ENCODE measurements at regions not wholly inside any gene's neighbourhood (a gene's known extent, or its start where the extent isn't known, plus 50 kb on each side); places are given as distances from the start of the nearest gene placed in this dataset.
"Not testable (repeated sequence)": the region's sequence is repeated elsewhere in the genome, so short reads cannot be mapped to it uniquely, and the experiment has no call there.

GRCh38 chr5:30401479-30402058 lies 791.9 kb upstream of the CDH6 start:
- peak; percentile 23 for DNase-seq (ENCODE audit: extremely low read depth, low read depth)

GRCh38 chr5:30398423-30398822 lies 795.1 kb upstream of the CDH6 start:
- no peak for DNase-seq (ENCODE audit: extremely low read depth, low read depth)

- DNase-seq (ENCODE audit: extremely low read depth, low read depth), result no peak
Observed at GRCh38 chr5:30392897-30393296, 800.6 kb upstream of the CDH6 start.

DNA sequence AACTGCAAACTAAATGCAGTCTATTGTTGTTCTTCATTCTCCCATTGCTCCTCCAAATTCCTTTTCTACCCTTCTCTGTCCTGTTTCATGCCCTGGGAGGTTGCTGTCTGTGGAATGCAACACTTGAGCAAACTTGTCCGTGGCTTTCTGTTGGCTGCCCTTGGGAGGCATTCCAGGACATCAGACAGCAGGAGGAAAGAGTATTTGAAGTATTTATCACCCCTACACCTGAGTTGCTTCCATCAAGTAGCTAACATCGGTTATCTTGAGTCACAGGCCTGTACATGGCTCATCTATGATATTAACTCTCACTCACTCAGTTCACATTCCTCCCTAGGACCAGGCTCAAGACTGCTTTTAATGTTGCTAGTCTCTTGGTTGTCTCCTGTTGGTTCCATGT lies 803.4 kb upstream of the CDH6 start:
- DNase-seq (ENCODE audit: extremely low read depth, low read depth), result no peak

DNA sequence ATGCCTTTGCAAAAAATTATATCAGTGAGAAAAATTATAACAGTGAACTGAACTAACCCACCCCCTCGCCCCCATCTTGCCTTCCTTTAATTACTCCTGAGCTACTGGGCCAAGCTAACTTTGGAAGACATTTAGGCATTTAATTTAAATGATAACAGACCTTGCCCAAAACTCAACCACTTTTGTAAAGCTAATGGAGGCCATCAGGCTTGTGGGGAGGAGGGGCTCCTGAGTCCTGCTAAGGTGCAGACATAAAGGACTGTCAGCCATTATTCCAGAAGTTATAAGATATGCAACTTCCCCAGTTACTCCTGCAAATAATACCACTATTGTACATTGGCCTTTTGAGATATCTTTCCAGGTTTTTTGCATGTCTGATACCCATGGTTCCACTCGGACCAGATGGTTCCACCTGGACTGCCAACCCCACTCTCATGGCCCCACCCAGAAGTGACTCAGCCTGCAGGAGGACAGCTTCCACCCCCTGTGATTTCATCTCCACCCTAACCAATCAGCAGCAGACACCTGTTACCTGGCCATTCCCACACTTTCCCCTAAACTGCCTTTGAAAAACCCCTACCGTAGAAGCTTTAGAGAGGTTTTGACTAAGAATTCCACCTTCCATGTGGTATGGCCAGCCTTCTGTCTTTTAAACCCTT lies 805.4 kb upstream of the CDH6 start:
- DNase-seq (ENCODE audit: extremely low read depth, low read depth), result no peak

- DNase-seq (ENCODE audit: extremely low read depth, low read depth), result no peak
Observed at GRCh38 chr5:30385754-30386153, 807.7 kb upstream of the CDH6 start.

DNA sequence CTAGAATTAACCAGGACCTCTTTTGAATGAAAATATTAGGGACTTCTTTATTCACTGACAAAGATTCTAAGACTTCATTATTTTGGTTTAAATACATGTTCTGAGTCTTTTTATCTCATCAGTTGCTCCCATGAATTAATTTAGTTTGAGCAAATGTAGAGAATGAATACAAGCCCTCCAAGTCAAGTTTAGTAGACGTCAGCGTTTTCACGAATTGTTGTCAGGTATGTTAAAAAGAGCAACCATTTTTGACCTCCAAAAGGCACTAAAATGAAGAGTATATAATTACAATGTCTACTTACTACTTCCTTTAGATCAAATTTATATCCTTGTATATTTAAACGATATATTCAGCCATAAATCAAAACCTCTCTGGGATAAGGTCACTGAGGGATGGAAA lies 809.3 kb upstream of the CDH6 start:
- no peak for DNase-seq (ENCODE audit: extremely low read depth, low read depth)

DNA sequence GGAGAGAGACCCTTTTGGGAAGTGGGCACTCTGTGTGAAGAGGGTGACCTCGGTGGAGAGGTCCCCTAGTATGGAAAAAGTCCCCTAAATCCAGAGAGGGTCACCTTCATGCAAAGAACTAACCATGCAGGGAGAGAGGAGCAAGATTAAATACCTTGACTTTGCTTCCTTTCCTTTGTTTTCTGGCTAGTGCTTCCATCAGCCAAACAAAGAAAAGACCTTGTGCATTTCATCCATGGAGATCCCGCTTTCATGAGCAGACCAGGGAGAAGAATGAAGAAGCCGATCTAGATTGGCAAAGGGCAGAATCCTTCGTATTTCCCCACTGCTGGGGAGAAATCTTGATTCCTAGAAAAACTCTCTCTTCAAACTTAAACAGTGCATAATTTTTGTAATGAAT lies 813.3 kb upstream of the CDH6 start:
- DNase-seq (ENCODE audit: extremely low read depth, low read depth), result no peak

- DNase-seq (ENCODE audit: extremely low read depth, low read depth), result no peak
Observed at GRCh38 chr5:30376848-30377247, 816.6 kb upstream of the CDH6 start.

DNA sequence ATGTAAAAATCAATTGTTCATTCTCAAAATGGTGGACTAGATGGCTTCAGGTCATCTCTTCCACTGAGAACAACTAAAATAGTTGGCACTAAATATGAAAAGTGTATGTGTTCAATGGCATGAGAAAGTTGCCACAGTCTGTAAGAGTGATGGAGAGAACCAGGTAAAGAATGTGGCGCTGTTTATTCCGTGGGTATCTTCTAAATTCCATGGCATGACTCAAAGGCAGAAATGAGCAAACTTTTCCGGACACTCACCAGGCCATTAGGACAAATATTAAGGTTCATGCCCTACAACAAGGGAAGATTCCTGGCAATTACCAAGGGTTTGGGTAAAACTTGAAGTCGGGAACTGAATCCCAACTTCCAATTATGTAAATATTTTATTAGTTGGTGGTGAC lies 825.4 kb upstream of the CDH6 start:
- DNase-seq (ENCODE audit: extremely low read depth, low read depth), result no peak

- not testable (repeated sequence) for DNase-seq (ENCODE audit: extremely low read depth, low read depth)
Observed at GRCh38 chr5:30365031-30365430, 828.5 kb upstream of the CDH6 start.

DNA sequence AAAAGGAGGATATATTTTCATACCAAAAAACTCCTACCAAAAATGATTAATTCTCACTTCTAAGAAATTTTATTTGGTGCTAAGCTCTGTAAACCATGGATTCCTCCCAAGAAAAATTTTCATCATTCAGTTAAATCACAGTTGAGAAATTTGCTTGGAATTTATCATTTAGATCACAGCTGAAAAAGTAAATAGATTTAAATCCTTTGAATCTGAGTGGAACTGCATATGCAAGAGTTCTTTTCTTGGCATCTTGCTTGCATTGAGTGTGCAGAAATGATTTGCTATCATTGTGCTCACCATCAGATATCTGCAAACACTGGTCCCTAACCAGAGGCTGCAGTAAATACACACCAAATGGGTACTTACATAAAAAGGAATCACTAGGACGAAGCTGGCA lies 836.1 kb upstream of the CDH6 start:
- no peak for DNase-seq (ENCODE audit: extremely low read depth, low read depth)

- no peak for DNase-seq (ENCODE audit: extremely low read depth, low read depth)
Observed at GRCh38 chr5:30355675-30356074, 837.8 kb upstream of the CDH6 start.

GRCh38 chr5:30347858-30348257 lies 845.6 kb upstream of the CDH6 start:
- DNase-seq (ENCODE audit: extremely low read depth, low read depth), result no peak

GRCh38 chr5:30345539-30346345 lies 847.7 kb upstream of the CDH6 start:
- not testable (repeated sequence) for DNase-seq (ENCODE audit: extremely low read depth, low read depth)

GRCh38 chr5:30343707-30344106 lies 849.8 kb upstream of the CDH6 start:
- DNase-seq (ENCODE audit: extremely low read depth, low read depth), result no peak

DNA sequence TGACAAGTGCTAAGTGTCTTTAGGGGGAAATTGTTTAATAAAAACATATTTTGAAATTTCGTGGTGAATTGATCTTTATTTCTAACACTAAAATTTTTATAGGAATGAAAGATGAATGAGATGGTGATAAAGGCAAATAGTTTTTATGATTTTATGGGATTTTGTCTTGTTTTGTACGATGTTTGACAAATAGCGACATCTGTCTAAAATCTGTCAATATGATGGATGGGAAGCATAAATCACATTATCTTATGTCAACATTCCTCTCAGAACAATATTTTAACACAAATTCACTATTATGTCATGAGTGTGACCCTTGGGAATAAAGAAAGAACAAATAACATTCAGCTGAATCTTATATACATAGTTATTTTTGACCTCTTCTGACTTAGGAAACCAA lies 852.0 kb upstream of the CDH6 start:
- no peak for DNase-seq (ENCODE audit: extremely low read depth, low read depth)

DNA sequence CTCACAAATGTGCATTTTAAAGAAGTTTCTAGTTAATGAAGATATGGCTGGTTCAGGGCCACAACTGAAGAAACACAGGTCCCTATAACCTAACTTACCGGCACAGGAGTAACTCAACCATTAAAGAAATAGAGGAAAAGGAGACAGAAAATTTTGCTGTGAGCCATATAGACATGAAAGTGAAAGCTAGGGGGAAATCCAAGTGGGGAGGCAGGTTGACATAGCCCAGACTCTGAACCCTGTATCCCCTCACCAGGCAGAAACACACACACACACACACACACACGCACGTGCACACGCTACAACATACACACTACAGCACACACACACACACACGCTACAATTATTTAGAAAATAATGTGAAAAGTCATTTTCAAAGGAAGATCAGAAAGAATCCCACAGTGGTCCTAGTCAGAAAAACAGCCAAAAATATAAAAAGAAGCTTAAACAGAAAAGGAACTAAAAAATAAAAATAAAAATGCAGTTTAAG lies 856.4 kb upstream of the CDH6 start:
- DNase-seq (ENCODE audit: extremely low read depth, low read depth), result no peak

DNA sequence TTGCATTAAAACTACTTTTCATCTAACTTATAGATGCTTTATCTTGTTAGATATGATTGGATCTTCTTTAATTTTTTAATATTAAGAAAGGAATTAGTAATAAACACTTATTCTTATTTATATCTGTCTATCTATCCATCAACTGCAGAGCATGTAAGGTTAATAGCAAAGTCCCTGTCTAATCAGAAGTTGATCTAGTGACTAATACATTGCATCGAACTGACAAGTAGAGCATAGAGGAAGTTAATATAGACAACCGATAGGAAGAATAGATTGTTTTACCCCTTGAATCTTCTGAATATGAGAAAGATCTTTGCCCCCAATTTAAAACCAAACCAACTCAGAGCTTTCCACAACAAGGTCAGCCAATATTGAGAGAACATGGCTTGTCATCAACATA lies 862.0 kb upstream of the CDH6 start:
- no peak for DNase-seq (ENCODE audit: extremely low read depth, low read depth)

- DNase-seq (ENCODE audit: extremely low read depth, low read depth), result no peak
Observed at GRCh38 chr5:30325795-30326194, 867.7 kb upstream of the CDH6 start.

GRCh38 chr5:30324083-30324482 lies 869.4 kb upstream of the CDH6 start:
- DNase-seq (ENCODE audit: extremely low read depth, low read depth), result no peak

- no peak for DNase-seq (ENCODE audit: extremely low read depth, low read depth)
Observed at GRCh38 chr5:30287890-30288289, 905.6 kb upstream of the CDH6 start.

All from NCI-H460 (cell line).